Fibroblast of peridontal ligament (primary cell): ENCODE measurements at regions not wholly inside any gene's neighbourhood (a gene's known extent, or its start where the extent isn't known, plus 50 kb on each side); places are given as distances from the start of the nearest gene placed in this dataset.

Source experiments
- DNase-seq: peaks from one replicate; pipeline ENCODE4 v3.0.0-alpha.2; 2010; ENCODE audit errors: extremely low read depth

DNA sequence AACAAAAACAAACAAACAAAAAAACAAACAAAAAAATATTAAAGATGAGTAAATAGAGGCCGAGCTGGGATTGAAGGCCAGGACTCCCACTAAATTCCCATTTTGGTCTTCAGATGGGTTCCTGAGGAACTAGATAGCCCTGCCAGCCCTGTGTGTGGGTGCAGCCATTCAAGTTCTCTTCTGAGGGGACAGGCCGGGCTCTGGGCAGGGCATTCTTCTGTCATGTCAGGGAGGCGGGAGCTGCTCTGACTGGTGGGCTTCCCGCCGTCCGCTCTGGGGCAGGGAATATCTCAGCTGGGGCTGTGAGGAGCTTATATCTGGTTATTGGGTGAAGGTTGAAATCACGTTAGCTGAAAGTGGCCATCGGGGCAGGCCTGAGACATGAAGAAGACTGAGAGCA is 127.3 kb upstream of the CXCR4 start:
- DNase-seq, result no peak

DNA sequence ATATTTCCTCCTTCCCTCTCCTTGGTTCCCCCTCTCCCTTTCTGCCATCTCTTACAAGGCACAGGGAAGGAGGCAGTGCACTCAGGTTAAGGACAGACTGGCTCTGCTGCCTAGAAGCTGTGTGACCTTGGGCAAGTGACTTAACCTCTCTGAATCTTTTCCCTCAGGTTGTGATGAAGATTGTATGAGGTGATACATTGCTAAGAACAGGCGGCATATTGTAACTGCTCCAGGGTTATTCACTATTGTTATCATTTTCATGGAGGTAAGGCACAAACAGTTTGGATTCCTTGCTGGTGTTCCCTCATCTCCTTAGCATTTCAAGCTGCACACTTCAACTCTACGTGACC is 126.6 kb upstream of the CXCR4 start:
- no peak for DNase-seq

DNA sequence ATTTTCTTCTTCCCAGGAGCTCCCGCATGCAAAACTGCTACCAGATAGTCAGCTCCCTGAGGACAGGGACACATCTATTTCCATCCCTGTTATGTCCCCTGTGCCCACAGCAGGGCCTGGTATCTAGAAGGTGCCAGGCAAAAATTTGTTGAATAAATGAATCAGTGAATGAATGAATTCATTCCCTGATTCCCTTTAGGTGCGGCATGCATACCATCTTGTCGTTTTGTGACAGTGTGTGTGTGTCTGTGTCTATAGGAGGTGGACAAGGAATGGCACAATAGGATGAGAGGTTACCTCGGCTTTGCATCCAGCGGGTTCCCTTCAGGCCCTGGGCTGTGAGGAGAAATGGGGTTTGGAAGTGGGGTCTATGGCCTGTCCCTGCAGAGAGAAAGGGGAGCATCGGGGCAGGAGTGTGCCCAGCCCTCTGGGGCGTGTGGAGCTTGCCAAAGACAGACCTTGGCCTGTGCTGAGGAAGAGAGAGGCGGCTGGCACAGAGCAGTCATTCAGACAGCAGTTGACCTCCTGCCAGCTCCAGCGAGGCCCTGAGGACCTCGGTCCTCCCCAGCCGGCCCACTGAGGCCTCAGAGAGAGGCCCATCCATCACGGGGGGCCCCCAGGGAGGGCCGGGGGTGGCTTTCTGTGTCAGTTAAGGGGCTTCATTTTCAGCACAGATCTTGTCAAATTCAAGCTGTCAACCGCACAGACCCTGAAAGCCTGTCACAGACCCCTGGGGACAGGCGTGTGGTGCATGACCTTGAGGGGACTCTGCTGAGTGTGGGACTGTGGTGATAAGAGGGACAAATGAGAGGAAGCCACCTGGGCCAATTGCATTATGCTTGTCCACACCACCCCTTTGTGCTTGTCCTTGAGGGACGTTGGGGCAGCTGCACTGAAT is 125.9 kb upstream of the CXCR4 start:
- DNase-seq, result no peak

DNA sequence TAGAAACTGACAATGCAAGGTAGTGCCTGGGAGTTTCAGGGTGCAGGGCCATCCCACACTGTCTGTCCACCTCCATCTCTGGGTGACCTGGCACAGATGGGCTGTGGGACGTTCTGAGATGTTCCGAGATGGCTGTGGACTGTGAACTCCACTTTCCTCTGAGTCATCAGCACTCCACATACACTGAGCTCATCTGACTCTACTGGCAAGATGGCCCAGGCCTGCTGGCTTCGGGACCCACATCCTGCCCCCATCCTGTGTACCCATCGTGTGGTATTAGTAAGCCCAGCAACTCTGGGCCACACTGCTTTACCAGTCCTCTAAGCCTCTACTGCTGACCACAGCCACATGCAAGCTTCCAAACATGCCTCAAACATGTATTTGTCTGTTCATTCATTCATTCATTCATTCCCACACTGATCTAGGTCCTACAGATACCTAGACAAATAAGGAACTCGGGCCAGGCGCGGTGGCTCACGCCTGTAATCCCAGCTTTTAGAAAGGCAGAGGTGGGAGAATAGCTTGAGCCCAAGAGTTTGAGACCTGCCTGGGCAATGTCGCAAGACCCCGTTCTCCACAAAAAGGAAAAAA is 124.8 kb upstream of the CXCR4 start:
- DNase-seq, result no peak

DNA sequence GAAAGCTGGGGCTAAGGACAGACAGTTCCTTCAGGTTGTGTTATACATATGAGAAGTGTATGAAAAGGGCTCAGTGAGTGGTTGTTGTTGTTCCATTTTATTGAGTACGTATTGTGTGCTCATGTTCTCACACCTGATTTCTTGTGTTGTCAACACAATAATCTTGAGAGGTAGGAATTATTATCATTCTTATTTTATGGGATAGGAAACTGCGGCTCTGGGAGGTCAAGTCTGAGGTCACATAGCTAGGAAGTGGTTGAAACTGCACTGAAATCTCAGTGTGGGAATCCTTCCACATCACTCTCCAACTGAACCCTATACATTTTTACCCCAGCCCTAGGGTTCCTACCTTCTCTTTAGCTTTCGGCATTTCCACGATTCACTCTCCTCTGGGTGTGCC is 124.2 kb upstream of the CXCR4 start:
- DNase-seq, result no peak

DNA sequence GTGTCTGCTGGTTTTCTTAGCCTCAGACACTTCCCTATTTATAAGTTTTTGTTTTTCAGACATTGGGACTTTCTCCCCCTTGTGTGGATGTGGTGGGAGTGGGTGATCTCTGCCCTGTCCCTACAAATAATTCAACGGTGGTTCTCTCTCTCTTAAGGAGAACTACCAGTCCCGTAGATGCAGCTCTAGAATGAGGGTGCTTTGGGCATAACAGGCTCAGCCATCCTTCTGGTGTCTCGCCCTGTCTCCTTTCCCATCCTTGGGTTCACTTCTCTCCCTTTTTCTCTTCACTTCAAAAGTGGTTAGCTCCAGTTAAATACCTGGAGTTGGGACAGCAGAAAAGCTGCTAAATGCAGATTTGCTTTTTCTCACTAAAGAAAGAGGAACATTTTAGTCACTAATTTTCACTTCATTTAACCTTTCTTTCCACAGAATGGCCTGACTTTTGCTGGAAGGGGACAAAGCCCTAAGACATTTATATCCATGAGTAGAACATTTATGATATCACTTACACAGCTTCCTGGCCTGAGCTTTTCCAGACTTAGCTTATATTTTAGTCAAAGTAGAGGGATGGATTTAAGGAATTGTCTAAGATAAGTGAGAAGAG is 121.2 kb upstream of the CXCR4 start:
- DNase-seq, result no peak

DNA sequence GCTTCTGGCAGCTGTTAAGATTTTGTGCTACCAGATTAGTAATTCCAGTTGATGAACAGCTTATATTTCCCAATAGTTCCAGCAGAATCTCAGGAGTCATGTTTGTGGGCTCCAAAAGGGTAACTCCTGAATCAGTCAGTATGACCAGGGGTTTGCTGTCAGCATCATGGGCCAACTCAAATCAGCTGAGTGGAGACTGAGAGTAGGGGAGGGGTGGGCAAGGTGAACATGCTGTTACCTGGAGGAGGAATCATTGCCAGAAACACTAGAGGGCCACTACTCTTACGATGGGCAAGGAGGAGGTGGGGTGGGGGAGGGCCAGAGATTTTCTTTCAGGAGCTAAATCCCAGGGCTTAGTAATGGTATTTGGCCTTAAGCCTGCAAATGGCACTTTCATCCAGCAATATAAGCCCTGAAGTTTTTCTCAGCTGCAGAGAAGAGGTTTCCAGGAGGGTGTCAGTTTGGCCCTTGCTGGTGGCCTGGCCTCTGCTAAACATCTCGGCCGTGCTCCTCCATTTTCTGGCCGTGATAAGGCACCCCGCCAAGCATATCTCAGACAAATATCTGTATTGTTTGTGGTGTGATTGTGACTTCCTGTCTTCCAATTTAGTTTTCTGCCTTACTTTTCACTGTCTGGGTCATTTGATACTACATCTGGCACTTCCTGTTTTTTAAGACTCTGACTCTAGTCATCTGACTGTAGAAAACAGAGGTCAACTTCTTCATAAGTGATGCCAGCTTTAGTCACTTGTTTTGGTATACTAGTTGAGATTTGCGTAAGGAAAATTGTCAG is 120.5 kb upstream of the CXCR4 start:
- no peak for DNase-seq

DNA sequence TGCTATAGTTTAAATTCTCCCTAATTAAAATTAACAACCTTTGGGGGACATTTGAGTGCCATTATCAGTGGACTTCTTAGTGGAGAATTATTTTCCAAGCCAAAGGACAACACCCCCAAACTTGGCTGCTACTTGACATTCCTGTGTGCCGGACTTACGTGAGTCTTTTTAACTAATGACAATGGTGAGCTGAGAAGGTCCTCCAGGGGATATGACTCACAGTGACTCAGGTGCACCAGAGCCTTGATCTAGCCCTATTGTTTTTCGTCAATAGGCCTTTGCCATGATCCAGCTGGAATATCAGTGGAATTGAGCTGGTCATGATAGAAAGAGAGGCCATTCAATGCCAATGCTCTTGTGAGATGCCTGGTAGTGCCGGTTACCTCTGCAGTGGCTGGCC is 118.1 kb upstream of the CXCR4 start:
- no peak for DNase-seq

DNA sequence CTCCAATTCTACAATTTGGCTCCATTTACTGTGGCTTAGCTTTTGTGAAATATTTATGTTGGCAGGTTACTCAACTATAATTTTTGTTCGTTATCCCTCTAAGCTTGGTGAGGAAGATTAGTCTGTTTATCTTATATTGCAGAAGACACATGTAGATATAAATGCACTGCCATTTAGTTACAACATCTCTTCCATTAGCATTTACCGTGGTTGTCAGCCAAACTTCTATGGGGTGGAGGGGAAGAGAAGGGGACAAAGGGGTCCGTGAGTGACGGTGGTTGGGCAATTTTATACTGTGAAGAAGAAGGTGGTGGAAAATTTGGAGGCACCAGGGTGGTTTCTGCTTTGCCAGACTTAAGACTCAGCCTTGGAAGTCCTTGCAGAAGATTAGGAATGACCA is 117.6 kb upstream of the CXCR4 start:
- no peak for DNase-seq

DNA sequence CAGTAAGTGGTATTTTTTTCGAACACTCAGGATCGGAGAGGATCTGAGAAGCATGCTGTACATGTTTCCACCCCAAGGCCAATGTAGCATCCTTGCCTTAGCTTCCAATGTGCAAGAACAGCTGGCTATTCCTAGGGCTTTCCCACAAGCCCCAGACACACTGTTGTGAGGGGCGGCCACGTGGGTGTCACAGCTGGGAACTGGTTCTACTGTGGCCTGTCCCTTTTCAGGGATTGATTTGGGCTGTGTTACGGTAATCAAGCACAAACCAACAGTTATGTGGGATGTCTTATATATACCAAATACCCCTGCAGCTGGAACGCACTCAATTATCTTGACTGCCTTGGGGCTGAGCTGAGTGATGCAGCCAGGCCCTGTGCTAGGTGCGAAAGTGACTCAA is 116.3 kb upstream of the CXCR4 start:
- DNase-seq, result no peak

DNA sequence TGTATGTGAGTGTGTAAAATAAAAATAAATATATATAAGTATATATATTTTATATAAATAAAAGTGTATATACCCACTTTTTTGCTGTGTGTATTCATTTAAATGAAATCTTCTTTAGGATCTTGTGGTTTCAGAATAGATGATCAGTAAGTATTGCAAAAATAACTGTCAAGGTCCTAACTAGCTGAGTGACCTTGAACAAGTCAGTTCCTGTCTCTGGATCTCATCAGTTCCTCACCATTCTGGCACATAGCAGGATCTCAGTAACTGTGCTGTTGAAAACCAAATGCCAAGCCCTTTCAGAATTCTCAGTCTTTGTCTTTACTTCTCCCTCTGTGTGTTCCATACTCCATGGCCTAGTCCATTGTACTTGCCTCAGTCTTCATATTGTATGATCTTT is 115.3 kb upstream of the CXCR4 start:
- DNase-seq, result no peak

DNA sequence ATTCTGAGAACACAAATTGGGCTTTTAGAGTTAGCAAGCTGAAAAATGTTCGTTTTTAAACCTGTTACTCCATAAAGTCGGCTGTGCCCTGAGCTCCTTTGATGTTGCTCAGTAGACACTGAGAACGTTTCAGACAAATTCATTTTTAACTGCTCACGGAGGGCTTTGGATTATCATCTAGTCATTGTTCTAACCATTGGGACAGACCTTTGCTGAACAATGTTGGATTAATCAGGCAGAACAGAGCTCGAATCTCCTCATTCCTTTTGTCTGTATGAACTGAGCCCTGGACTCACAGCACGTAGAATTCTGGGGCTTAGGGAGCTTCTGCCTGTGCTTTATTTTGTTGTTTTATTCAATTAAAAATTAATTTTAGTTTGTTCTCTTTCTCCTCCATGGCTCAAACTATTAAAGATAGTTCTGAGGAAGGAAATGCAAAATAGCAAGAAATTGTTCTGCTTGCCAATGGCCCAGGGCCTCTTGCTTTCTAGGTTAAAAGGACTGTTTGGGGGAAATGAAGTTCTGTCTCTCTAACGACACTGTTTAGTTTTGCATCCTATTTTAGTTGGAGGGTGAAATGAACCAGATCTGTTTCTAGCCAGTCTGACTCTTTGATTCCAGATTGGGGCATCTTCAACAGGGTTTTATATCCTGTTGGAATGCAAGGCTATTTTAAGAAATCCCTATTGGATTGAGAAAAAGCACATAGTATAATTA is 114.7 kb upstream of the CXCR4 start:
- no peak for DNase-seq

DNA sequence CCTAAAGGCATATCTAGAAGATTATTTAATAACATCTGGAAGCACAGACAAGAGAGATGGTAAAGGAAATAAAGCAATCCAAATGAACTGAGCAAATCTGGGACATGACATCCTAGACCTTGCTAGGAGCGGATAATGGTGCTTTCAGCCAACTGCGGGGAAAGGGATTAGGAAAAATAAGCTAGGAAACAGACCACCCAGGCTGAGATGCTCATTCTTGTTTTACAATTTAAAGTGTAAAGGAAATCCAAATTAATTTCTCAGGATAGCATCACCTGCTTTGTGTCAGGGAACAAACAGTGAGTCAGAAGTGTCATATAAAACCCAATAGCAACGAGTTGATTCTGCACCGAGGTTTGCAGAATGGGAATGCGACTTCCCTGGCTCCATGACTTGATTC is 112.5 kb upstream of the CXCR4 start:
- DNase-seq, result no peak

DNA sequence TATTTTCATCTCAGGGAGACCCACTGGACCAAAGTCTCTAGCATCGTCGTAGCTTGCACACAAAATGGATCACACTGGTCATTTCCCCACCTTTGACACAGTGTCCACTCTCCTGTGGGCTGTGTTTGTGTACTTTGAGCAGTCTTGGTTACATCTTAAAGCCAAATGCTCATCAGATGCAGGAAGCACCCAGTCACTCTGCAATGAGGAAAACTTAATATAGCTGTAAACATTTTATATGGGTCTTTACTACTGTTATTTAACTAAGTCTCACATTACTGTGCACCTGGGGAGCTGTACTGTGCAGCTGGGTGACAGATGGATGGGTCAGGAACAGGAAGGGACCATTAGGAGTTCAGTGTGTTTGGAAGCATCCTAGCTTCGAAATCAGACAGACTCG is 109.0 kb upstream of the CXCR4 start:
- no peak for DNase-seq

DNA sequence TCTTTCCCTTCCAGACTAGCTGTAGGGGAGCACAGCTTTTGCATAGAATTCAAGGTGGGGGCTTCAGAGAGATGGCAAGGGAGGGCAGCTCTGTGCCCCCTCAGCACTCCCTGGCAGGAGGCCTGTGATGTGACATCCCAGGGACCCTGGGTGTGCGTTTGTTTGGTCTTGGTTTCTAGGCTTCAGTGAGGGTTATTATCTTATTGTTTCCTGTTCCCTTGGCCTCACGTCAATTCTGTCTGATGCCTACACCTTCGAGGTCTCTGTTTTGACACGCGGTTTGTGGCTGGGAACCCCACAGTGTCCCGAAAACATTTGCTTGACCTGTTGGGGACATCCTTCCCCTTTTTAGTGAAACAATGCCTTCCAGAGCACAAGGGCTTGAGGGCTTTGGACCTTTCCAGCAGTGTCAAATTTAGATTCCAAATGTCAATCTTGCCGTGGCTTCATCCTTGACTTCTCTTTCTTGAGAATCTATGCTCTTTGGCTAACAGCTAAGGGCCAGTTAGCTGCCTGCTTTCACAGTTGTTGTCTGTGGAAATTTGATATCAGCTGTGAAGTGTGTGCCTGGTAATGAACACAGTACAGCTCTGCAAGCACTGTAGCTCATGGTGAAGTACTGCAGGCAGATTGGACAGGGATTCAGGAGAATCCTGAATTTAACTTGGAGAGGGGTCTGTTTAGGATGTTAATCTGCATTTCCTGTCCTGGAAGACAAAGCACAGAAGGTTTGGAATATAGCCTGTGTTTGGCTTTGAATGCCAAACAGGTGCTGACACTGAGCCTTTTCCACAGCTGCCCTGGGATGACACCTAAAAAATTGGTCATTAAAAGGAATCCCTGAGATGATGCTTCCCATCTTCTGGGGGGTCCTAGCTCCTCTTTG is 108.2 kb upstream of the CXCR4 start:
- no peak for DNase-seq

DNA sequence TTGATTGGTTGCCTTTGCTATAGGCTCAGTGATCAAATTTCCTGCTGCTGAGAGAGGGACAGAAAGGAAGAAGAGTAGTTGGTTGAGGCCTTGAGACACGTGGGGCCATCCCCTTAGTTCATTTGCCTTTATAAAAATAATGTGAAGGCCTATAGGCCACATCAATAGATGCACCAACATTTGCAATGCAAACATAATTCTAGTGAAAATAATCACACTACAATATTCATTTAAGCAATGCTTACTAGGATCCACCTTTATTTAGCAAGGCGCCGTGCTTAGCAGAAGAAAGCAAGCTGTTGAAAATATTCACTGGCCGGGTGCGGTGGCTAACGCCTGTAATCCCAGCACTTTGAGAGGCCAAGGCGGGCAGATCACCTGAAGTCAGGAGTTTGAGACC is 105.3 kb upstream of the CXCR4 start:
- no peak for DNase-seq

DNA sequence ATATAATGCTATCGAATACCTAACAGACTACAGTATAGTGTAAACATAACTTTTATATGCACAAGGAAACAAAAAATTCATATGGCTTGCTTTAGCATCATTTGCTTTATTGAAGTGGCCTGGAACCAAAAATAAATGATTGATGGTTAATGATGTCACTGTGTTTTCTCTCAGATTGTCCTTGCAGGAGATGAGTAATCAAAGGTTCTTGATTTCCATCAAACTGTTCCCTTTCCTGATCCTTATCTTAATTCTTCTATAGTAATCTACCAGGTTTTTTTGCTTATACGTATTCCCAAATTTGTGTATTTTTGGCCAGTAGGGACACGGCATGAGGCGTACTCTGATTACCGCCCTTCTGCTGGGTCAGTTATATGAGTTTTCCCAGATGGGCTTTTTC is 104.9 kb upstream of the CXCR4 start:
- no peak for DNase-seq

DNA sequence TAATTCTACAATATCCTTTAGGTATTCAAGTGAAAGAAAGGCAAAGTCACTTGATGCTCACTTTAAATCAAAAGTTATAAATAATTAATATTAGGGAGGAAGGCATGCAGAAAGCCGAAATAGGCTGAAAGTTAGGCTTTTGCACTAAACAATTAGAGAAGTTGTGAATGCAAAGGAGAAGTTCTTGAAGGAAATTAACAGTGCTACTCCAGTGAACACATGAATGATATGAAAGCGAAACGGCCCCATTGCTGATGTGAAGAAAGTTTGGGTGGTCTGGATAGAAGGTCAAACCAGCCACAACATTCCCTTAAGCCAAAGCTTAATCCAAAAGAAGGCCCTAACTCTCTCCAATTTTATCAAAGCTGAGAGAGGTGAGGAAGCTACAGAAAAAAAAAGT is 103.1 kb upstream of the CXCR4 start:
- no peak for DNase-seq

DNA sequence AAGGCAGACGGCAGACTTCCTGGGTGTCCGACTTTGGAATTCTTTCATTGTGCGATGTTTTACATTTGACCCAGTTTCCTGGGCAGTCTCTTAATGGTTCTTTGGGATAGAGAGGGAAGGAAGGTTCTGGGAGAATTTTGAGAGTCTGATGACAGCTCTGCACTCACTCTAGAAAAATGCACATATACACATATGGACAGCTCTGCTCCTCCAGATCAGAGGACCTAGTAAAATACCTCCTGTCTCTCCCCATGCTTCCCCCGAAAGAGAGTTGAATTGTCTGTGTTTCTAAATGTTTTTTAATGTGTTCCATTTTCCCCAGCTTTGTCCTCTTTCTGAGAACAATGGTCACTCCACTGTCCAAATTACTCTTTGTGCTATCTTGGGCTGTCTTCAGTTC is 102.0 kb upstream of the CXCR4 start:
- DNase-seq, result no peak

DNA sequence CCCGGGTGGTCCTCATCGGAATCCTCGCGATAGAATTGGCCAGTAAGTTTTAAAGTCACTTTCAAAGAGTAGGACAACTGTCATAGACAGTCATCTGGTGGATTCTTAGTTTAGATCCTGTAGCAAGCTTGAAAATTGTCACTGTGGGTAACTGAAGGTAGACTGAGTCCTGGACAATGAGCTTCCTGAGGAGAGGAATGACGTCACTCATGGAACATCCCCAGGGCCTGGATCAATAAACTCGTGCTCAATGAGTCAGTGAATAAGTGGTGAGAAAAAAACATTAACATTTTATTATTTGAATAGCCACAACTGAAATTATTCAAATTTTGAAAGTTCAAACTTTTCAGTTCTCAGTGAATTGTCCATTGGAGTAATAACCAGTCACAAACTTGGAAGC is 101.4 kb upstream of the CXCR4 start:
- no peak for DNase-seq

DNA sequence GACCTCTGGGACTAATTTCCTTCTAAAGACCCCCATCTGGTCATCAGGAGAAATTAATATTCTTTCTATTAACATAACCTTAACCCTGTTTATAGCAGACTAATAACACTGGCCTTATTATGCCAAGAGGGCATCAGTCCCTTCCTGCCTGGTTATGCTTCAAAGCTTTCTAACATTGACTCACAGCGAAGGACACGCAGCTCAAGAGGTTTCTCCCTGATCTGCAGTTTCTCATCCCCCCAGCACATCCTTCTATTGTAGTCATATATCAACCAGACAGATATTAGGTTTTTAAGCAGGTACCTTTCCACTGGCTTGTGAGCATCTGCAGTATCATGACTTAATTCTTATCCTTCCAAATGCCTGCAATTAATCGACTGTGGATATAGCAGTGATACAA is 100.0 kb upstream of the CXCR4 start:
- DNase-seq, result no peak
